ENCODE measurements at regions not wholly inside any gene's neighbourhood (a gene's known extent, or its start where the extent isn't known, plus 50 kb on each side); places are given as distances from the start of the nearest gene placed in this dataset.

DNA sequence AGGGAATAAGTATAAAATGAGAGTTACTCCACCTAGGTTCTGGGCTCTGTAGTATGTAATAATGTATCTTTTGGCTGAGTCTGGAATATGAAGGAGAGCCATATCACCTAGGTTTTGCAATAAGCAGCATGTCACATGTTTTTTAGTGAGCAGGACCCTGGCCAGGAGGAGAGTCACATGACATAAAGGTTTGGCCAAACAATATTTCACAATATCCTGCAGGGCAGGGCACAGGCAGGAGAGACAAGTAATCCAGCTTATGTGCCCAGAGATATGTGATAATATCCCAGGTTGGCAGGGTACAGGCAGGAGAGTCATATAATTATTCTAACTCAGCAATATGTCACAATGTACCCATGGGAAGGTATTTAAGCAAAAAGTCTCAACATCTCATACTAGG lies 1169.6 kb upstream of the AMELY start:
- TF ChIP-seq EP300 (IDR thresholded peaks at IDR 0.05): no peak
- TF ChIP-seq, protein P1, sequence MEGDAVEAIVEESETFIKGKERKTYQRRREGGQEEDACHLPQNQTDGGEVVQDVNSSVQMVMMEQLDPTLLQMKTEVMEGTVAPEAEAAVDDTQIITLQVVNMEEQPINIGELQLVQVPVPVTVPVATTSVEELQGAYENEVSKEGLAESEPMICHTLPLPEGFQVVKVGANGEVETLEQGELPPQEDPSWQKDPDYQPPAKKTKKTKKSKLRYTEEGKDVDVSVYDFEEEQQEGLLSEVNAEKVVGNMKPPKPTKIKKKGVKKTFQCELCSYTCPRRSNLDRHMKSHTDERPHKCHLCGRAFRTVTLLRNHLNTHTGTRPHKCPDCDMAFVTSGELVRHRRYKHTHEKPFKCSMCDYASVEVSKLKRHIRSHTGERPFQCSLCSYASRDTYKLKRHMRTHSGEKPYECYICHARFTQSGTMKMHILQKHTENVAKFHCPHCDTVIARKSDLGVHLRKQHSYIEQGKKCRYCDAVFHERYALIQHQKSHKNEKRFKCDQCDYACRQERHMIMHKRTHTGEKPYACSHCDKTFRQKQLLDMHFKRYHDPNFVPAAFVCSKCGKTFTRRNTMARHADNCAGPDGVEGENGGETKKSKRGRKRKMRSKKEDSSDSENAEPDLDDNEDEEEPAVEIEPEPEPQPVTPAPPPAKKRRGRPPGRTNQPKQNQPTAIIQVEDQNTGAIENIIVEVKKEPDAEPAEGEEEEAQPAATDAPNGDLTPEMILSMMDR (IDR thresholded peaks at IDR 0.05): no peak
- no peak for TF ChIP-seq POLR2AphosphoS5 (IDR thresholded peaks at IDR 0.05)
- TF ChIP-seq POLR2A (IDR thresholded peaks at IDR 0.05): no peak

Measured in upper lobe of left lung (tissue), 4 donors.